ENCODE measurements at regions not wholly inside any gene's neighbourhood (a gene's known extent, or its start where the extent isn't known, plus 50 kb on each side); places are given as distances from the start of the nearest gene placed in this dataset.

- TF ChIP-seq EZH2 (IDR thresholded peaks at IDR 0.05; ENCODE audit: insufficient read depth, poor library complexity, severe bottlenecking) (no peak), EZH2phosphoT487 (IDR thresholded peaks at IDR 0.05; ENCODE audit: insufficient read depth, low read depth) (no peak)
Observed at GRCh38 chr3:4084271-4084670, 218.9 kb upstream of the SETMAR start.

Measured in GM23248 (cell line).